Ovary (tissue), 3 donors: ENCODE measurements at regions not wholly inside any gene's neighbourhood (a gene's known extent, or its start where the extent isn't known, plus 50 kb on each side); places are given as distances from the start of the nearest gene placed in this dataset.

Experiments
- CTCF ChIP-seq, 3 donors: fragments of 450-650 bp in 2 of 3; fragments of 200-600 bp in 1 of 3; IDR thresholded peaks; one replicate each; pipeline versions ENCODE4 v1.5.1 to v1.8.0; 2016 to 2022; ENCODE audit warnings: antibody characterized with exemption in 3 of 3, mild to moderate bottlenecking in 1 of 3
- EP300 ChIP-seq: sonication (generic); formaldehyde crosslinking; IDR thresholded peaks from one replicate; pipeline ENCODE4 v1.6.1; 2017; ENCODE audit warnings: antibody characterized with exemption
- POLR2A ChIP-seq: fragments of 450-650 bp; IDR thresholded peaks from one replicate; pipeline ENCODE4 v1.6.1; 2017; ENCODE audit warnings: antibody characterized with exemption, mild to moderate bottlenecking, moderate library complexity
- donor health status: DM: no; HTN: no; CAD: no.

- TF ChIP-seq CTCF (IDR thresholded peaks at IDR 0.05): no peak
- no peak for TF ChIP-seq POLR2A
- no peak for TF ChIP-seq EP300
Measured at GRCh38 chr13:21884299-21884909, 213.5 kb downstream of the FGF9 start.
